ENCODE measurements at regions not wholly inside any gene's neighbourhood (a gene's known extent, or its start where the extent isn't known, plus 50 kb on each side); places are given as distances from the start of the nearest gene placed in this dataset.

- Histone ChIP-seq H2BK5ac (ENCODE audit: insufficient read length, low read length) (no peak overlapping the region), H3K27ac (ENCODE audit: insufficient read length, low read depth, low read length) (no peak overlapping the region), H3K4me1 (ENCODE audit: insufficient read depth, low read length) (no peaks in the 10 kb centered on the region), H2AFZ (ENCODE audit: low read length) (no peak overlapping the region), H4K5ac (ENCODE audit: insufficient read length, low read depth, low read length) (no peak overlapping the region), H3K79me1 (ENCODE audit: insufficient read depth, low read depth, low read length, poor library complexity, severe bottlenecking) (no peaks in the 10 kb centered on the region), H2BK12ac (ENCODE audit: insufficient read length, low read depth, low read length) (no peak overlapping the region), H3K23ac (ENCODE audit: insufficient read length, low read depth, low read length) (no peak overlapping the region), H3K56ac (ENCODE audit: insufficient read length, low read depth, low read length) (no peak overlapping the region), H3K14ac (ENCODE audit: insufficient read depth, low read length) (no peak overlapping the region), H3K23me2 (ENCODE audit: insufficient read length, low read depth, low read length, poor library complexity, severe bottlenecking) (no peaks in the 10 kb centered on the region), H2AK5ac (ENCODE audit: insufficient read length, low read length) (no peak overlapping the region), H3K27me3 (ENCODE audit: insufficient read depth, low read length) (no peaks in the 10 kb centered on the region; the same call in 1 of the 2 replicates), H2BK120ac (ENCODE audit: low read depth, low read length, poor library complexity, severe bottlenecking) (no peak overlapping the region), H4K8ac (replicated peaks; ENCODE audit: insufficient read length, low read depth, low read length) (no peak overlapping the region), H3K79me2 (ENCODE audit: insufficient read depth, low read length) (no peaks in the 10 kb centered on the region), H3K9me3 (ENCODE audit: control insufficient read depth, low read depth, low read length) (no peaks in the 10 kb centered on the region), H4K20me1 (ENCODE audit: control insufficient read depth, insufficient read depth, insufficient read length) (no peaks in the 10 kb centered on the region), H4K91ac (ENCODE audit: insufficient read length, low read depth, low read length) (no peak overlapping the region), H3K18ac (ENCODE audit: insufficient read length, low read depth, low read length) (no peak overlapping the region), H3K9ac (ENCODE audit: extremely low read depth, insufficient read length, low read length) (no peak overlapping the region), H2BK15ac (ENCODE audit: low read depth, low read length) (no peak overlapping the region), H3T11ph (ENCODE audit: low read length) (no peak overlapping the region), H3K4me2 (ENCODE audit: insufficient read depth, insufficient read length, low read length) (no peak overlapping the region), H2BK20ac (ENCODE audit: low read depth, low read length, poor library complexity, severe bottlenecking) (no peak overlapping the region), H3K4ac (ENCODE audit: low read depth, low read length) (no peak overlapping the region)
- Mint-ChIP-seq H3K4me1 (no peaks in the 10 kb centered on the region; a peak in 1 of 4 replicates), H3K27ac (no peak overlapping the region), H3K9me3 (no peaks in the 10 kb centered on the region), H3K27me3 (ENCODE audit: low read depth) (peaks cover 26% of the 10 kb centered on the region), H3K4me3 (no peak overlapping the region), H3K36me3 (ENCODE audit: insufficient read depth in 1 of 3, low read depth in 3 of 3) (no peaks in the 10 kb centered on the region; a peak in 1 of 7 replicates)
- WGBS (ENCODE audit: extremely low coverage, insufficient read length, low lambda C conversion rate), result no CpG with 5 or more reads among the region's 3 CpGs
- DNase-seq, result no peak
- TF ChIP-seq CTCF (conservative IDR thresholded peaks at IDR 0.05), result no peak
These were observed 213.1 kb upstream of the B3GAT1 start for GRCh38 chr11:134625151-134625550.
